MCF 10A (cell line): ENCODE measurements at regions not wholly inside any gene's neighbourhood (a gene's known extent, or its start where the extent isn't known, plus 50 kb on each side); places are given as distances from the start of the nearest gene placed in this dataset.

Source experiments
- BruUV-seq: library from RNA; stranded (reverse); fragments of 400-500 nt; replicated peaks from 2 replicates; lab custom pipeline; 2021; lab: Mats Ljungman, UMichigan
- CTCF ChIA-PET: fragments of 300-600 bp; sonication (Branson Sonifier 250); formaldehyde crosslinking; extraction: SDS; loops from one replicate; lab custom pipeline; 2021; ENCODE audit warnings: antibody characterized with exemption, inconsistent platforms; lab: Yijun Ruan, JAX
- POLR2A ChIA-PET: fragments of 300-600, 350-650 bp; sonication (Branson Sonifier 250); formaldehyde crosslinking; extraction: SDS; loops from one replicate; lab custom pipeline; 2020; ENCODE audit warnings: antibody characterized with exemption, inconsistent platforms; lab: Yijun Ruan, JAX
- DNase-seq: peaks from one replicate; pipeline ENCODE4 v3.0.0-alpha.2; 2018; ENCODE audit not compliant: unreplicated experiment
- H3K27ac Mint-ChIP-seq: one replicate; pipeline ENCODE4 v1.8.0; 2022; ENCODE audit warnings: mild to moderate bottlenecking, low read depth, mixed read lengths; ENCODE audit not compliant: unreplicated experiment
- H3K27me3 Mint-ChIP-seq: one replicate; pipeline ENCODE4 v1.8.0; 2022; ENCODE audit warnings: mixed read lengths; ENCODE audit not compliant: insufficient read depth, unreplicated experiment
- H3K36me3 Mint-ChIP-seq: one replicate; pipeline ENCODE4 v1.8.0; 2022; ENCODE audit warnings: mild to moderate bottlenecking, moderate library complexity, mixed read lengths; ENCODE audit not compliant: insufficient read depth, unreplicated experiment
- H3K4me1 Mint-ChIP-seq: one replicate; pipeline ENCODE4 v1.8.0; 2022; ENCODE audit warnings: mixed read lengths; ENCODE audit not compliant: insufficient read depth, unreplicated experiment
- H3K4me3 Mint-ChIP-seq: one replicate; pipeline ENCODE4 v1.8.0; 2022; ENCODE audit warnings: mild to moderate bottlenecking, moderate library complexity, mixed read lengths; ENCODE audit not compliant: unreplicated experiment
- H3K9me3 Mint-ChIP-seq: one replicate; pipeline ENCODE4 v1.8.0; 2022; ENCODE audit warnings: mixed read lengths; ENCODE audit not compliant: unreplicated experiment
- CTCF ChIP-seq: fragments of 200-600 bp; IDR thresholded peaks from one replicate; pipeline ENCODE4 v1.8.0; 2022; ENCODE audit warnings: antibody characterized with exemption, mild to moderate bottlenecking; ENCODE audit not compliant: unreplicated experiment
- intact Hi-C: fragments of 100-400 bp; cut with micrococcal nuclease; formaldehyde crosslinking; loops from 2 replicates; pipeline ENCODE4 v1.14.1; 2022

- no peak overlapping the region for H3K27ac Mint-ChIP-seq
- no peak for TF ChIP-seq CTCF
- no peak overlapping the region for H3K4me3 Mint-ChIP-seq
- peaks cover 15% of the 10 kb centered on the region for H3K27me3 Mint-ChIP-seq
- CTCF ChIA-PET, result no interaction called here
- no peak for DNase-seq
- H3K9me3 Mint-ChIP-seq, result no peaks in the 10 kb centered on the region
- intact Hi-C loops, result no loop called here
- H3K4me1 Mint-ChIP-seq, result peaks cover 7% of the 10 kb centered on the region
- POLR2A ChIA-PET, result no interaction called here
- H3K36me3 Mint-ChIP-seq, result no peaks in the 10 kb centered on the region
- no TSS peak for BruUV-seq
These were observed 340.0 kb upstream of the MAOA start for GRCh38 chrX:43316146-43316545.

GRCh38 chrX:43317378-43317777, 338.7 kb upstream of the MAOA start:
- peaks cover 15% of the 10 kb centered on the region for H3K27me3 Mint-ChIP-seq
- intact Hi-C loops, result no loop called here
- no peaks in the 10 kb centered on the region for H3K4me1 Mint-ChIP-seq
- H3K36me3 Mint-ChIP-seq, result no peaks in the 10 kb centered on the region
- no peaks in the 10 kb centered on the region for H3K9me3 Mint-ChIP-seq
- POLR2A ChIA-PET, result no interaction called here
- H3K27ac Mint-ChIP-seq, result no peak overlapping the region
- H3K4me3 Mint-ChIP-seq, result no peak overlapping the region
- CTCF ChIA-PET, result no interaction called here
- no peak for TF ChIP-seq CTCF
- no peak for DNase-seq
- BruUV-seq, result no TSS peak

- Mint-ChIP-seq H3K4me1 (peaks cover 5% of the 10 kb centered on the region), H3K36me3 (no peaks in the 10 kb centered on the region), H3K9me3 (peaks cover 11% of the 10 kb centered on the region), H3K4me3 (no peak overlapping the region), H3K27me3 (peaks cover 33% of the 10 kb centered on the region), H3K27ac (no peak overlapping the region)
- POLR2A ChIA-PET, result no interaction called here
- intact Hi-C loops, result no loop called here
- CTCF ChIA-PET, result no interaction called here
- no peak for DNase-seq
- BruUV-seq, result no TSS peak
- no peak for TF ChIP-seq CTCF
These were observed 327.6 kb upstream of the MAOA start for GRCh38 chrX:43328358-43328946.

- POLR2A ChIA-PET, result no interaction called here
- intact Hi-C loops, result no loop called here
- no peaks in the 10 kb centered on the region for H3K36me3 Mint-ChIP-seq
These were observed 322.6 kb upstream of the MAOA start for GRCh38 chrX:43333543-43333942.

More at GRCh38 chrX:43333543-43333942, 322.6 kb upstream of the MAOA start:
- Mint-ChIP-seq H3K4me3 (no peak overlapping the region), H3K27ac (no peak overlapping the region), H3K9me3 (no peaks in the 10 kb centered on the region), H3K4me1 (peaks cover 5% of the 10 kb centered on the region), H3K27me3 (peaks cover 10% of the 10 kb centered on the region)
- CTCF ChIA-PET, result interaction anchor here (0.6 to 1.5 kb wide), 5 partner anchors 20 to 1570 kb away, joined by 3 to 4 read pairs (median 4); no protein-coding TSS in a partner anchor
- TF ChIP-seq CTCF, result peak; percentile 24
- DNase-seq, result peak; percentile 11
- BruUV-seq, result no TSS peak
